Tibial nerve (tissue), 4 donors: ENCODE measurements at regions not wholly inside any gene's neighbourhood (a gene's known extent, or its start where the extent isn't known, plus 50 kb on each side); places are given as distances from the start of the nearest gene placed in this dataset.

Experiments used
- EP300 ChIP-seq, 2 donors: sonication (generic); formaldehyde crosslinking; IDR thresholded peaks; one replicate each; pipeline ENCODE4 v1.6.1; 2017; ENCODE audit warnings: antibody characterized with exemption in 2 of 2, mild to moderate bottlenecking in 1 of 2
- POLR2A ChIP-seq, 2 donors: fragments of 450-650 bp; IDR thresholded peaks; one replicate each; pipeline ENCODE4 v1.6.1; 2017; ENCODE audit warnings: antibody characterized with exemption in 2 of 2, mild to moderate bottlenecking in 2 of 2, moderate library complexity in 2 of 2
- TF ChIP-seq, protein P1 (sequence below), 5 experiments: fragments of 200-600 bp in 3 of 5; fragments of 450-650 bp in 2 of 5; sonication (generic) in 3 of 5; IDR thresholded peaks; one replicate each; pipeline ENCODE4 v1.5.1; 2016 to 2019; ENCODE audit warnings: antibody characterized with exemption in 5 of 5, mild to moderate bottlenecking in 3 of 5, moderate library complexity in 2 of 5

GRCh38 chr4:137194670-137195069 is 337.6 kb downstream of the PCDH18 start:
- TF ChIP-seq POLR2A (IDR thresholded peaks at IDR 0.05) (no peak), EP300 (IDR thresholded peaks at IDR 0.05) (no peak)
- TF ChIP-seq, protein P1, sequence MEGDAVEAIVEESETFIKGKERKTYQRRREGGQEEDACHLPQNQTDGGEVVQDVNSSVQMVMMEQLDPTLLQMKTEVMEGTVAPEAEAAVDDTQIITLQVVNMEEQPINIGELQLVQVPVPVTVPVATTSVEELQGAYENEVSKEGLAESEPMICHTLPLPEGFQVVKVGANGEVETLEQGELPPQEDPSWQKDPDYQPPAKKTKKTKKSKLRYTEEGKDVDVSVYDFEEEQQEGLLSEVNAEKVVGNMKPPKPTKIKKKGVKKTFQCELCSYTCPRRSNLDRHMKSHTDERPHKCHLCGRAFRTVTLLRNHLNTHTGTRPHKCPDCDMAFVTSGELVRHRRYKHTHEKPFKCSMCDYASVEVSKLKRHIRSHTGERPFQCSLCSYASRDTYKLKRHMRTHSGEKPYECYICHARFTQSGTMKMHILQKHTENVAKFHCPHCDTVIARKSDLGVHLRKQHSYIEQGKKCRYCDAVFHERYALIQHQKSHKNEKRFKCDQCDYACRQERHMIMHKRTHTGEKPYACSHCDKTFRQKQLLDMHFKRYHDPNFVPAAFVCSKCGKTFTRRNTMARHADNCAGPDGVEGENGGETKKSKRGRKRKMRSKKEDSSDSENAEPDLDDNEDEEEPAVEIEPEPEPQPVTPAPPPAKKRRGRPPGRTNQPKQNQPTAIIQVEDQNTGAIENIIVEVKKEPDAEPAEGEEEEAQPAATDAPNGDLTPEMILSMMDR (IDR thresholded peaks at IDR 0.05) = no peak
